ENCODE measurements at regions not wholly inside any gene's neighbourhood (a gene's known extent, or its start where the extent isn't known, plus 50 kb on each side); places are given as distances from the start of the nearest gene placed in this dataset.

- TF ChIP-seq CEBPZ (IDR thresholded peaks at IDR 0.05; ENCODE audit: low read depth, low read length) (no peak), TBL1XR1 (IDR thresholded peaks at IDR 0.05; ENCODE audit: low read depth, low read length) (no peak)
Measured at GRCh38 chr15:46555547-46555946, 920.7 kb downstream of the SQOR start (continued).

- Histone ChIP-seq H3K4me2 (ENCODE audit: control insufficient read depth, insufficient read depth) (no peak overlapping the region), H4K20me1 (ENCODE audit: control insufficient read depth, insufficient read depth) (no peaks in the 10 kb centered on the region), H3K9ac (ENCODE audit: control insufficient read depth, insufficient read depth, low read length) (no peak overlapping the region), H3K27me3 (replicated peaks in 1 of 2; ENCODE audit: control insufficient read depth in 2 of 2, insufficient read depth in 2 of 2, low read length in 1 of 2) (no peaks in the 10 kb centered on the region), H3K27ac (ENCODE audit: control insufficient read depth, insufficient read depth) (no peak overlapping the region), H3K36me3 (ENCODE audit: control insufficient read depth in 2 of 2, insufficient read depth in 2 of 2, low read length in 1 of 2) (no peaks in the 10 kb centered on the region), H3K4me3 (no peak overlapping the region), H3K9me3 (replicated peaks; ENCODE audit: control insufficient read depth, insufficient read depth, low read length) (no peaks in the 10 kb centered on the region), H3K4me1 (ENCODE audit: control insufficient read depth, insufficient read depth, low read length) (no peaks in the 10 kb centered on the region), H3K79me2 (ENCODE audit: control insufficient read depth, insufficient read depth, low read length) (no peaks in the 10 kb centered on the region), H2AFZ (ENCODE audit: control insufficient read depth, low read depth, low read length) (no peak overlapping the region)
- ATAC-seq (no peak), FAIRE-seq (no peak), DNase-seq (ENCODE audit: low read depth, low spot score) (no peak)
- ChIA-PET RAD21 (ENCODE audit: unreplicated experiment) (no interaction called here), POLR2A (no interaction called here), CTCF (no interaction called here), SMC1A (ENCODE audit: uncharacterized antibody, unreplicated experiment) (no interaction called here)
- intact Hi-C loops (cut with micrococcal nuclease; ENCODE audit: unreplicated experiment) (no loop called here), in situ Hi-C loops (cut with MboI) (no loop called here)
- no TSS peak for BruUV-seq (replicated peaks)
- WGBS (ENCODE audit: insufficient coverage, insufficient replicate concordance, low lambda C conversion rate, missing lambda C conversion rate), result 85% methylated on average over 1 of the region's 1 CpG
- no peak for TF ChIP-seq ZNF384 (IDR thresholded peaks at IDR 0.05; ENCODE audit: borderline replicate concordance, low read depth, low read length)
- TF ChIP-seq SREBF1 (IDR thresholded peaks at IDR 0.05; ENCODE audit: low read length), result no peak
- TF ChIP-seq EZH2 (IDR thresholded peaks at IDR 0.05; ENCODE audit: borderline replicate concordance, control insufficient read depth, low read depth, low read length), result no peak
- TF ChIP-seq ZBTB4 (CRISPR knock-in tag; IDR thresholded peaks at IDR 0.05), result no peak
- no peak for TF ChIP-seq JUNB (IDR thresholded peaks at IDR 0.05)
- no peak for TF ChIP-seq POLR2AphosphoS5 (IDR thresholded peaks at IDR 0.05; ENCODE audit: low read length)
- TF ChIP-seq MTA3 (IDR thresholded peaks at IDR 0.05; ENCODE audit: borderline replicate concordance, low read length), result no peak
- TF ChIP-seq HSF1 (IDR thresholded peaks at IDR 0.05; ENCODE audit: low read depth, low read length), result no peak
- no peak for TF ChIP-seq PML (IDR thresholded peaks at IDR 0.05; ENCODE audit: low read length)
- TF ChIP-seq CBFB (IDR thresholded peaks at IDR 0.05; ENCODE audit: low read depth), result no peak
- no peak for TF ChIP-seq FOS (IDR thresholded peaks at IDR 0.05; ENCODE audit: borderline replicate concordance, extremely low read depth, insufficient read length)
- TF ChIP-seq CHD4 (IDR thresholded peaks at IDR 0.05), result no peak
- TF ChIP-seq E2F4 (IDR thresholded peaks at IDR 0.05; ENCODE audit: low read depth, low read length), result no peak
- no peak for TF ChIP-seq SPI1 (IDR thresholded peaks at IDR 0.05; ENCODE audit: borderline replicate concordance, insufficient read depth, low read depth, low read length)
Measured at GRCh38 chr15:46556010-46556409, 921.2 kb downstream of the SQOR start.

Data from GM12878 (cell line).